ENCODE measurements at regions not wholly inside any gene's neighbourhood (a gene's known extent, or its start where the extent isn't known, plus 50 kb on each side); places are given as distances from the start of the nearest gene placed in this dataset.

GRCh38 chr1:87600854-87601253, 272.2 kb downstream of the LMO4 start:
- H3K27me3 ChIP-seq (ENCODE audit: control insufficient read depth in 1 of 2, insufficient read depth in 1 of 2, low read length in 2 of 2), result no peaks in the 10 kb centered on the region
- H4K8ac ChIP-seq (ENCODE audit: low read length), result no peak overlapping the region
- H3K9me3 ChIP-seq (ENCODE audit: control insufficient read depth, low read length), result peaks cover 14% of the 10 kb centered on the region
- no peak overlapping the region for H2BK15ac ChIP-seq (ENCODE audit: low read depth, poor library complexity, severe bottlenecking)
- no peak overlapping the region for H3K9ac ChIP-seq (ENCODE audit: low read length)
- peak; percentile 73 for DNase-seq
- no peak overlapping the region for H3K27ac ChIP-seq (ENCODE audit: low read length, poor library complexity, severe bottlenecking)
- no peak overlapping the region for H2BK120ac ChIP-seq (ENCODE audit: low read depth, low read length)
- no peak overlapping the region for H3K4me2 ChIP-seq (ENCODE audit: low read length, poor library complexity, severe bottlenecking)
- 5% methylated on average over 1 of the region's 1 CpG for WGBS
- H3K79me1 ChIP-seq (replicated peaks; ENCODE audit: low read length, poor library complexity, severe bottlenecking), result no peaks in the 10 kb centered on the region
- no peak overlapping the region for H3K4me3 ChIP-seq (ENCODE audit: insufficient read depth in 1 of 2, low read depth in 1 of 2, low read length in 2 of 2)
- H3K18ac ChIP-seq (ENCODE audit: low read depth in 1 of 2, low read length in 2 of 2), result no peak overlapping the region
- H2BK12ac ChIP-seq (ENCODE audit: low read length in 2 of 2), result no peak overlapping the region
- no peak overlapping the region for H2BK5ac ChIP-seq (ENCODE audit: low read depth, low read length, poor library complexity, severe bottlenecking)
- no peak overlapping the region for H3K4ac ChIP-seq (ENCODE audit: low read depth in 1 of 2, low read length in 2 of 2)
- H4K91ac ChIP-seq (ENCODE audit: low read length), result no peak overlapping the region
- no peak overlapping the region for H3K23ac ChIP-seq (ENCODE audit: low read length in 2 of 2)
- H2AK5ac ChIP-seq (ENCODE audit: low read length, severe bottlenecking), result no peak overlapping the region
- no peak overlapping the region for H3K14ac ChIP-seq (ENCODE audit: low read length in 2 of 2)
- H2AFZ ChIP-seq (ENCODE audit: low read depth, low read length), result no peak overlapping the region
- no peaks in the 10 kb centered on the region for H3K36me3 ChIP-seq (ENCODE audit: control insufficient read depth in 1 of 2, insufficient read depth in 2 of 2, low read depth in 1 of 2, low read length in 2 of 2)
- no peaks in the 10 kb centered on the region for H3K4me1 ChIP-seq (ENCODE audit: control insufficient read depth, insufficient read depth, low read depth, low read length)

DNA sequence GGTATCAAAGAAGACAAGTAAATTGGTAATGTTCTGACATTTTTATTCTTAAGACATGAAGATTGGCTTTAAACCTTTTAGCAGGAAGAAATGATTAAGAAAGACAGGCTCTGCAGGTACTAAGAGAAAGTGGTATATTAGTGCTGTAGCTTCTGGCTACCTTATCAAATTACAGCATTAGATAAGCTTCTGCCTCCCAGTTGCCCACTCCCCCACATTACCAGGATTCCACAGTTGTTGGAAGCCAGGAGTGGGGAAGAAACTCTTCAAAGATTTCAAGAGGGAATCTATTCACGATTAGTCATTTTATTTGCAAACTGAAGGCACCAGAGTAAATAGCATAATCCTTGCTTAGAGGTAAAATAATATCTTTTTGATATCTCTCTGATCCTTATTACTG, 274.9 kb downstream of the LMO4 start:
- H2BK5ac ChIP-seq (ENCODE audit: low read depth, low read length, poor library complexity, severe bottlenecking), result no peak overlapping the region
- no peak overlapping the region for H3K4me3 ChIP-seq (ENCODE audit: insufficient read depth in 1 of 2, low read depth in 1 of 2, low read length in 2 of 2)
- no peak overlapping the region for H3K18ac ChIP-seq (ENCODE audit: low read depth in 1 of 2, low read length in 2 of 2)
- H3K79me1 ChIP-seq (replicated peaks; ENCODE audit: low read length, poor library complexity, severe bottlenecking), result no peaks in the 10 kb centered on the region
- no CpG with 5 or more reads among the region's 1 CpG for WGBS
- H3K27ac ChIP-seq (ENCODE audit: low read length, poor library complexity, severe bottlenecking), result no peak overlapping the region
- H4K8ac ChIP-seq (ENCODE audit: low read length), result no peak overlapping the region
- H2BK12ac ChIP-seq (ENCODE audit: low read length in 2 of 2), result no peak overlapping the region
- H3K4me1 ChIP-seq (ENCODE audit: control insufficient read depth, insufficient read depth, low read depth, low read length), result no peaks in the 10 kb centered on the region
- no peak overlapping the region for H2BK15ac ChIP-seq (ENCODE audit: low read depth, poor library complexity, severe bottlenecking)
- no peak overlapping the region for H3K23ac ChIP-seq (ENCODE audit: low read length in 2 of 2)
- no peak overlapping the region for H4K91ac ChIP-seq (ENCODE audit: low read length)
- no peaks in the 10 kb centered on the region for H3K27me3 ChIP-seq (ENCODE audit: control insufficient read depth in 1 of 2, insufficient read depth in 1 of 2, low read length in 2 of 2)
- no peaks in the 10 kb centered on the region for H3K36me3 ChIP-seq (ENCODE audit: control insufficient read depth in 1 of 2, insufficient read depth in 2 of 2, low read depth in 1 of 2, low read length in 2 of 2)
- no peak overlapping the region for H3K4ac ChIP-seq (ENCODE audit: low read depth in 1 of 2, low read length in 2 of 2)
- DNase-seq, result no peak
- H3K14ac ChIP-seq (ENCODE audit: low read length in 2 of 2), result no peak overlapping the region
- H2BK120ac ChIP-seq (ENCODE audit: low read depth, low read length), result no peak overlapping the region
- H2AFZ ChIP-seq (ENCODE audit: low read depth, low read length), result no peak overlapping the region
- H3K9ac ChIP-seq (ENCODE audit: low read length), result no peak overlapping the region
- H3K4me2 ChIP-seq (ENCODE audit: low read length, poor library complexity, severe bottlenecking), result no peak overlapping the region
- no peak overlapping the region for H2AK5ac ChIP-seq (ENCODE audit: low read length, severe bottlenecking)
- peaks cover 14% of the 10 kb centered on the region for H3K9me3 ChIP-seq (ENCODE audit: control insufficient read depth, low read length)

DNA sequence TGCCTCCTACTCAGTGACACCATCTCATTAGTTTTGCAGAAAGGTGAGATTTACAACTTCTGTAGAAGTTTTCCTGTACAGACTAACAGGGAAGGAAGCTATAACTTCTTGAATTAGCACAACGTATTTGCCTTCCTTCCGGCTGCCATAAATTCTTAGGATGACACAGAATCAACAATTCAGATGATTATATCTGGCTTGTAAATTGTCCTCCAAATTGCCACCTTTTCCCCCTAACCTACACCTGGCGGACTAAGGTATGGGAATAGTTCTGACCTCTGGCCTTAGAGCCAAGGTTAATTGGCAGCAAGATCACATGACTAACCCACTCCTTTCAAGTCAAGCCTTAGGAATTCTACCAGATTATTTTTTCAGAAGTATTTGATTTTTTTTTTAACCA, 284.3 kb downstream of the LMO4 start:
- H3K27me3 ChIP-seq (ENCODE audit: control insufficient read depth in 1 of 2, insufficient read depth in 1 of 2, low read length in 2 of 2), result no peaks in the 10 kb centered on the region
- no peak overlapping the region for H2BK15ac ChIP-seq (ENCODE audit: low read depth, poor library complexity, severe bottlenecking)
- no peaks in the 10 kb centered on the region for H3K4me1 ChIP-seq (ENCODE audit: control insufficient read depth, insufficient read depth, low read depth, low read length)
- no peak overlapping the region for H4K8ac ChIP-seq (ENCODE audit: low read length)
- H3K4ac ChIP-seq (ENCODE audit: low read depth in 1 of 2, low read length in 2 of 2), result no peak overlapping the region
- H3K4me2 ChIP-seq (ENCODE audit: low read length, poor library complexity, severe bottlenecking), result no peak overlapping the region
- no peak overlapping the region for H3K4me3 ChIP-seq (ENCODE audit: insufficient read depth in 1 of 2, low read depth in 1 of 2, low read length in 2 of 2)
- no peak overlapping the region for H2BK5ac ChIP-seq (ENCODE audit: low read depth, low read length, poor library complexity, severe bottlenecking)
- H2BK120ac ChIP-seq (ENCODE audit: low read depth, low read length), result no peak overlapping the region
- H3K9me3 ChIP-seq (ENCODE audit: control insufficient read depth, low read length), result no peaks in the 10 kb centered on the region
- no peak overlapping the region for H3K9ac ChIP-seq (ENCODE audit: low read length)
- H3K23ac ChIP-seq (ENCODE audit: low read length in 2 of 2), result no peak overlapping the region
- no peak overlapping the region for H3K14ac ChIP-seq (ENCODE audit: low read length in 2 of 2)
- H4K91ac ChIP-seq (ENCODE audit: low read length), result no peak overlapping the region
- no peak overlapping the region for H3K27ac ChIP-seq (ENCODE audit: low read length, poor library complexity, severe bottlenecking)
- WGBS, result 86% methylated on average over 3 of the region's 3 CpGs
- no peak overlapping the region for H2AK5ac ChIP-seq (ENCODE audit: low read length, severe bottlenecking)
- H2BK12ac ChIP-seq (ENCODE audit: low read length in 2 of 2), result no peak overlapping the region
- no peak overlapping the region for H3K18ac ChIP-seq (ENCODE audit: low read depth in 1 of 2, low read length in 2 of 2)
- DNase-seq, result no peak
- no peaks in the 10 kb centered on the region for H3K36me3 ChIP-seq (ENCODE audit: control insufficient read depth in 1 of 2, insufficient read depth in 2 of 2, low read depth in 1 of 2, low read length in 2 of 2)
- no peak overlapping the region for H2AFZ ChIP-seq (ENCODE audit: low read depth, low read length)
- H3K79me1 ChIP-seq (replicated peaks; ENCODE audit: low read length, poor library complexity, severe bottlenecking), result no peaks in the 10 kb centered on the region

DNA sequence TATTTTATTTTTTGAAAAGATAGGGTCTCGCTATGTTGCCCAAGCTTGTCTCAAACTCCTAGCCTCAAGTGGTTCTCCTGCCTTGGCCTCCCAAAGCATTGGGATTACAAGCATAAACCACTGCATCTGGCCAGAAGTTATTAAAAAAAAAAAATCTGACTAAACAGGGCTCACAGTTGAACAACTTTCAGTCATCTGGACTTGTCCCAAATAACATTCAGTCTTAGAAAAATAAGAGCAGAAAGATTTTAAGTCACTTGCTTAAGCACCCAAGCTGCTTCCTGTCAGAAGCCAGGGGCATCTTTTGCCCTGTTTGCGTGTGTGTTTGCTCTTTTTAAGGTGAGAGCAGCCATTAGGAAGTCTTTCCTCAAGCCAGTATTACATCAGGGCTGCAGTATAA, 286.8 kb downstream of the LMO4 start:
- Histone ChIP-seq H4K91ac (ENCODE audit: low read length) (no peak overlapping the region), H3K23ac (ENCODE audit: low read length in 2 of 2) (no peak overlapping the region), H3K4me3 (ENCODE audit: insufficient read depth in 1 of 2, low read depth in 1 of 2, low read length in 2 of 2) (no peak overlapping the region), H3K4me1 (ENCODE audit: control insufficient read depth, insufficient read depth, low read depth, low read length) (no peaks in the 10 kb centered on the region), H2BK5ac (ENCODE audit: low read depth, low read length, poor library complexity, severe bottlenecking) (no peak overlapping the region), H3K4me2 (ENCODE audit: low read length, poor library complexity, severe bottlenecking) (no peak overlapping the region), H3K79me1 (replicated peaks; ENCODE audit: low read length, poor library complexity, severe bottlenecking) (no peaks in the 10 kb centered on the region), H4K8ac (ENCODE audit: low read length) (no peak overlapping the region), H3K36me3 (ENCODE audit: control insufficient read depth in 1 of 2, insufficient read depth in 2 of 2, low read depth in 1 of 2, low read length in 2 of 2) (no peaks in the 10 kb centered on the region), H2BK12ac (ENCODE audit: low read length in 2 of 2) (no peak overlapping the region), H3K27me3 (ENCODE audit: control insufficient read depth in 1 of 2, insufficient read depth in 1 of 2, low read length in 2 of 2) (no peaks in the 10 kb centered on the region), H3K4ac (ENCODE audit: low read depth in 1 of 2, low read length in 2 of 2) (no peak overlapping the region), H2BK120ac (ENCODE audit: low read depth, low read length) (no peak overlapping the region), H3K18ac (ENCODE audit: low read depth in 1 of 2, low read length in 2 of 2) (no peak overlapping the region), H3K27ac (ENCODE audit: low read length, poor library complexity, severe bottlenecking) (no peak overlapping the region), H2AK5ac (ENCODE audit: low read length, severe bottlenecking) (no peak overlapping the region), H2AFZ (ENCODE audit: low read depth, low read length) (no peak overlapping the region), H2BK15ac (ENCODE audit: low read depth, poor library complexity, severe bottlenecking) (no peak overlapping the region), H3K9ac (ENCODE audit: low read length) (no peak overlapping the region), H3K14ac (ENCODE audit: low read length in 2 of 2) (no peak overlapping the region), H3K9me3 (ENCODE audit: control insufficient read depth, low read length) (no peaks in the 10 kb centered on the region)
- 89% methylated on average over 2 of the region's 2 CpGs for WGBS
- DNase-seq, result no peak
